IMR-90 (cell line): ENCODE measurements at regions not wholly inside any gene's neighbourhood (a gene's known extent, or its start where the extent isn't known, plus 50 kb on each side); places are given as distances from the start of the nearest gene placed in this dataset.

Experiments
- ATAC-seq: fragments of 200-7000 bp; cut with Tn5 transposase; 2 replicates; pipeline ENCODE4 v1.9.1; 2020; ENCODE audit warnings: low read depth, mild to moderate bottlenecking, moderate library complexity
- BruUV-seq: library from RNA; stranded (reverse); fragments of 400-500 nt; replicated peaks from 2 replicates; lab custom pipeline; 2021; lab: Mats Ljungman, UMichigan
- CTCF ChIA-PET: fragments of 300-600 bp; formaldehyde crosslinking; extraction: SDS; loops from one replicate; lab custom pipeline; 2021; ENCODE audit warnings: antibody characterized with exemption; lab: Yijun Ruan, JAX
- POLR2A ChIA-PET: fragments of 300-600 bp; sonication (Branson Sonifier 250); formaldehyde crosslinking; loops from one replicate; lab custom pipeline; 2022; ENCODE audit warnings: antibody characterized with exemption; ENCODE audit not compliant: unreplicated experiment; lab: Charles Lee
- DNase-seq: peaks from one replicate; pipeline ENCODE4 v3.0.0; 2013
- H2AFZ ChIP-seq: replicated peaks from 2 replicates; pipeline ENCODE3; 2013; ENCODE audit warnings: low read length, mild to moderate bottlenecking; ENCODE audit not compliant: poor library complexity
- H2AK5ac ChIP-seq: 2 replicates; pipeline ENCODE4 v1.6.1; 2013; ENCODE audit warnings: low read depth, low read length, inconsistent platforms
- H2AK9ac ChIP-seq: replicated peaks from 2 replicates; pipeline ENCODE3; 2013; ENCODE audit warnings: mild to moderate bottlenecking, low read depth, low read length, moderate library complexity; ENCODE audit not compliant: poor library complexity
- H2BK120ac ChIP-seq: 2 replicates; pipeline ENCODE4 v1.6.1; 2013; ENCODE audit warnings: low read depth, low read length, inconsistent platforms
- H2BK15ac ChIP-seq: 3 replicates; pipeline ENCODE4 v1.6.1; 2013; ENCODE audit warnings: low read depth, low read length, inconsistent platforms
- H2BK20ac ChIP-seq: 2 replicates; pipeline ENCODE4 v1.6.1; 2013; ENCODE audit warnings: low read depth, mild to moderate bottlenecking, inconsistent platforms, low read length, moderate library complexity
- H2BK5ac ChIP-seq: 2 replicates; pipeline ENCODE4 v1.6.1; 2013; ENCODE audit warnings: mild to moderate bottlenecking, low read depth, low read length, inconsistent platforms; ENCODE audit not compliant: poor library complexity, severe bottlenecking
- H3K14ac ChIP-seq: replicated peaks from 2 replicates; pipeline ENCODE4 v1.6.1; 2013; ENCODE audit warnings: low read depth, low read length, inconsistent platforms
- H3K18ac ChIP-seq: 2 replicates; pipeline ENCODE4 v1.6.1; 2013; ENCODE audit warnings: low read depth, low read length, control low read depth
- H3K23ac ChIP-seq: 2 replicates; pipeline ENCODE4 v1.6.1; 2013; ENCODE audit warnings: low read depth, low read length, inconsistent platforms
- H3K27ac ChIP-seq: 2 replicates; pipeline ENCODE4 v1.5.1; 2013; ENCODE audit warnings: mild to moderate bottlenecking, control low read depth, low read length; ENCODE audit not compliant: insufficient read depth
- H3K27me3 ChIP-seq: 2 replicates; pipeline ENCODE4 v1.6.1; 2013; ENCODE audit warnings: low read length; ENCODE audit not compliant: control insufficient read depth, insufficient read depth
- H3K36me3 ChIP-seq: 2 replicates; pipeline ENCODE4 v1.6.1; 2013; ENCODE audit warnings: low read length, mixed read lengths; ENCODE audit not compliant: control insufficient read depth, insufficient read depth
- H3K4ac ChIP-seq: 2 replicates; pipeline ENCODE4 v1.6.1; 2013; ENCODE audit warnings: low read depth, low read length, inconsistent platforms
- H3K4me1 ChIP-seq: 2 replicates; pipeline ENCODE4 v1.6.1; 2013; ENCODE audit warnings: low read length, mixed read lengths; ENCODE audit not compliant: control insufficient read depth, insufficient read depth
- H3K4me2 ChIP-seq: 2 replicates; pipeline ENCODE4 v1.6.1; 2013; ENCODE audit warnings: low read depth, mild to moderate bottlenecking, control low read depth, low read length, moderate library complexity
- H3K4me3 ChIP-seq: 2 replicates; pipeline ENCODE4 v1.5.1; 2013; ENCODE audit warnings: low read depth, mild to moderate bottlenecking, control low read depth, low read length, moderate library complexity; ENCODE audit not compliant: insufficient read depth
- H3K56ac ChIP-seq: 2 replicates; pipeline ENCODE4 v1.6.1; 2013; ENCODE audit warnings: low read length, inconsistent platforms; ENCODE audit not compliant: insufficient read depth; ENCODE audit errors: extremely low read depth
- H3K79me1 ChIP-seq, 2 experiments: 2 replicates each; pipeline ENCODE4 v1.6.1; 2013; ENCODE audit warnings: low read length in 2 of 2, inconsistent platforms in 1 of 2, low read depth in 1 of 2
- H3K9ac ChIP-seq: 2 replicates; pipeline ENCODE4 v1.6.1; 2013; ENCODE audit warnings: low read depth, low read length, control low read depth
- H3K9me1 ChIP-seq: 2 replicates; pipeline ENCODE4 v1.6.1; 2013; ENCODE audit warnings: low read length, inconsistent platforms; ENCODE audit not compliant: insufficient read depth
- H3K9me3 ChIP-seq: 2 replicates; pipeline ENCODE4 v1.6.1; 2013; ENCODE audit warnings: low read length; ENCODE audit not compliant: control insufficient read depth, insufficient read depth
- H4K20me1 ChIP-seq: 2 replicates; pipeline ENCODE4 v1.6.1; 2013; ENCODE audit warnings: low read length, inconsistent platforms; ENCODE audit not compliant: insufficient read depth
- H4K5ac ChIP-seq: 2 replicates; pipeline ENCODE4 v1.6.1; 2013; ENCODE audit warnings: mild to moderate bottlenecking, low read depth, low read length, control low read depth
- H4K8ac ChIP-seq, 2 experiments: 2 replicates each; pipeline ENCODE4 v1.6.1; 2013; ENCODE audit warnings: low read depth in 2 of 2, low read length in 2 of 2, control low read depth in 1 of 2, inconsistent platforms in 1 of 2
- H4K91ac ChIP-seq: 2 replicates; pipeline ENCODE4 v1.6.1; 2013; ENCODE audit warnings: low read depth, low read length, inconsistent platforms; ENCODE audit not compliant: insufficient read depth
- CEBPB ChIP-seq: IDR thresholded peaks from 2 replicates; pipeline ENCODE4 v1.6.1; 2012; ENCODE audit warnings: low read depth, low read length, improper control_type of control experiment
- CHD1 ChIP-seq: IDR thresholded peaks from 2 replicates; pipeline ENCODE4 v1.6.1; 2012; ENCODE audit warnings: low read depth, low read length, improper control_type of control experiment
- MAFK ChIP-seq: IDR thresholded peaks from 2 replicates; pipeline ENCODE4 v1.6.1; 2012; ENCODE audit warnings: low read depth, low read length, improper control_type of control experiment
- MAZ ChIP-seq: IDR thresholded peaks from 2 replicates; pipeline ENCODE4 v1.6.1; 2012; ENCODE audit warnings: low read depth, mild to moderate bottlenecking, low read length, improper control_type of control experiment, moderate library complexity, borderline replicate concordance
- MXI1 ChIP-seq: IDR thresholded peaks from 2 replicates; pipeline ENCODE4 v1.6.1; 2012; ENCODE audit warnings: low read depth, mild to moderate bottlenecking, low read length, moderate library complexity, borderline replicate concordance
- NFE2L2 ChIP-seq: fragments of 150-350 bp; IDR thresholded peaks from 2 replicates; pipeline ENCODE4 v1.6.1; 2016; ENCODE audit warnings: low read depth, mild to moderate bottlenecking, low read length
- WGBS, 2 experiments: methylation state at CpG; one replicate each; pipeline versions ENCODE4 v1.1.5 to v1.1.7; 2013; ENCODE audit warnings: missing lambda C conversion rate in 2 of 2; ENCODE audit not compliant: insufficient read length in 1 of 2; ENCODE audit errors: extremely low coverage in 2 of 2; 5-methylcytosine and 5-hydroxymethylcytosine counted together
- dilution Hi-C: fragments of 300-500 bp; cut with HindIII; formaldehyde crosslinking; loops from one replicate; pipeline ENCODE4 v1.14.3; 2018; ENCODE audit warnings: low sequenced_read_pairs; ENCODE audit not compliant: unreplicated experiment
- in situ Hi-C: fragments of 300-500 bp; cut with MboI; formaldehyde crosslinking; loops from 3 replicates; pipeline ENCODE4 v1.14.3; 2019; ENCODE audit warnings: low sequenced_read_pairs, inconsistent platforms, mixed read lengths
- intact Hi-C: fragments of 100-400 bp; cut with micrococcal nuclease; formaldehyde crosslinking; loops from 2 replicates; pipeline ENCODE4 v1.10.0; 2022

- Histone ChIP-seq H4K20me1 (no peaks in the 10 kb centered on the region), H4K91ac (no peak overlapping the region), H3K56ac (no peak overlapping the region), H3K14ac (no peak overlapping the region), H3K9me1 (0 out of 2 replicates have a peak, but pooled peaks cover 3% of the 10 kb centered on the region), H2AK5ac (no peak overlapping the region), H3K27ac (no peak overlapping the region), H3K4ac (no peak overlapping the region), H2AFZ (no peak overlapping the region), H3K9me3 (no peaks in the 10 kb centered on the region), H3K4me1 (no peaks in the 10 kb centered on the region), H4K5ac (no peak overlapping the region), H3K9ac (no peak overlapping the region), H3K4me3 (no peak overlapping the region), H3K27me3 (no peaks in the 10 kb centered on the region), H3K18ac (no peak overlapping the region), H2BK5ac (no peak overlapping the region), H2AK9ac (no peak overlapping the region), H2BK15ac (no peak overlapping the region), H3K4me2 (no peak overlapping the region), H2BK120ac (no peak overlapping the region), H3K23ac (no peak overlapping the region), H2BK20ac (no peak overlapping the region), H3K79me1 (no peaks in the 10 kb centered on the region), H3K36me3 (no peaks in the 10 kb centered on the region), H4K8ac (no peak overlapping the region)
- no CpG with 5 or more reads among the region's 5 CpGs for WGBS, 2 experiments
- POLR2A ChIA-PET, result no interaction called here
- no TSS peak for BruUV-seq
- DNase-seq (no peak), ATAC-seq (no peak)
- CTCF ChIA-PET, result interaction anchor here (0.6 kb wide), 1 partner anchor 1264 kb away, joined by 4 read pairs; no protein-coding TSS in a partner anchor
- in situ Hi-C loops, result no loop called here
- TF ChIP-seq MAZ, result no peak
- TF ChIP-seq CHD1, result no peak
- no peak for TF ChIP-seq MAFK
- no peak for TF ChIP-seq MXI1
- no peak for TF ChIP-seq CEBPB
- TF ChIP-seq NFE2L2, result no peak
- dilution Hi-C loops, result no loop called here
- intact Hi-C loops, result no loop called here
Observed at GRCh38 chr10:21385996-21386585, 139.4 kb downstream of the SKIDA1 start.
